HG03159 (cell line): ENCODE measurements at regions not wholly inside any gene's neighbourhood (a gene's known extent, or its start where the extent isn't known, plus 50 kb on each side); places are given as distances from the start of the nearest gene placed in this dataset.
"Not testable (repeated sequence)": the region's sequence is repeated elsewhere in the genome, so short reads cannot be mapped to it uniquely, and the experiment has no call there.

Experiments
- ATAC-seq: cut with Tn5 transposase; IDR thresholded peaks from one replicate; pipeline ENCODE4 v1.9.1; 2021; ENCODE audit warnings: mild to moderate bottlenecking, moderate library complexity; ENCODE audit not compliant: unreplicated experiment

DNA sequence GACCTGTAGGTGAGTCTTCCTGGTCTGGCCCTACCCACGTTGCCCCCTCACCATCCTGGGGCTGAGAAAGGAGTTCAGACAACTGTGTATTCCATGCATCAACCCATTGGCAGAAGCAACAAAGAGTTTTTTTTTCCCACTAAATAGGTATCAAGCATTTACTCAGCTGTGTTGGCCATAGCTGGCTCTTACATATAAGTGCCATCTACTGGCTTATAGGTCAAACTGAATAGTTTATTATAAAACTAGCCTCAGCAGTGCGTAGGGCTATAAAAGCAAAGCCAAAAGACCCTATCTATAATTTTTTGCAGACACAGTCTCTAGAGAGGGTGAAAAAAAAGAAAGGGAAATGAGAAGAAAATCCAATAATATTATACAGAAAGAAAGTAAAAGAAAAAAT is 765.2 kb upstream of the MGAT4C start:
- ATAC-seq: no peak

- ATAC-seq: no peak
Observed at GRCh38 chr12:87020071-87020470, 763.9 kb upstream of the MGAT4C start.

DNA sequence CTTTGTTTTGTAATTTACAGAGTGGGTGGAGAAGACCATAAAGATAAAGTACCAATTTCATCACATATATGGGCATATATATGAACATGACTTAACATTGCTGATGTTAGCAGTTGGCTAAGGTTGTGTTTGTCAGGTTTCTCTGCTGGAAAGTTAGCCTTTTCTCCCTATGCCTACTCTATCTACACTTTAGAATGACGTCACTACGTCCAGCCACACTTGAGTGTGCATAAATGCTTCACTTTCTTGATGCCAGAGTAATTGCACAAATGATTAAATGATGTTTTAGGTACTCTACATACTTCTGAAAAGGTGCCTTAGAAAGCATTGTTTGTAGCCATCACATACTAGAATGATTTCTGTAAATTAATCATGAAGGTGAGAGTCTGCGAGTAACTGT is 759.2 kb upstream of the MGAT4C start:
- ATAC-seq: no peak

DNA sequence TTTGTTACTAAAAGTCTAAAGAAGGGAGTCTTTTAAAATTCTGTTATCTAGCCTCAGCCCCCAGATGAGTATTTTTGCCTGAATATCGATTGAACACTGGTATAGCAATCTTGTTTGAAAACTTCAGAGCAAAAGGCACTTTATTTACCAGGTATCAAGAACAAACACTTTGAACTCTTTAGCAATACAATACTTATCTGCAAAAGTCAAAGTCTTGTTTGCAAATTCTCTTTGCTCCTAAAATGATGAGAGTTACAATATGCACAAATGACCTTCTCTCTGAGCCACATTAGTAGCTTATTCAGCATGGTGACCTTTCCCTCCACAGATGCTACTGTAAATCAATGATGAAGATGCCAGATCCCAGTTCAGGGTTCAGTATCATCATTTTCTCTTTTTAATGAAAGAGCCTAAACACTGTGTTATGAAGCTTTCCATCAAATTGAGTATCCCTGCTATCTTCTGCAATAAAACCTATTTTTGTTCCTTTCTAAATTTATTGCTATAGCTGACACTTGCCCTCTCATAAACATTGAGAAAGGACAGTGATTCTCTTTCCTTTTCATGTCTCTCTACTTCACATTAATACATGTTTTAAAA is 752.7 kb upstream of the MGAT4C start:
- no peak for ATAC-seq

- no peak for ATAC-seq
Observed at GRCh38 chr12:87001102-87001501, 744.9 kb upstream of the MGAT4C start.

GRCh38 chr12:86985298-86985697 is 729.1 kb upstream of the MGAT4C start:
- no peak for ATAC-seq

GRCh38 chr12:86970595-86970994 is 714.4 kb upstream of the MGAT4C start:
- not testable (repeated sequence) for ATAC-seq

DNA sequence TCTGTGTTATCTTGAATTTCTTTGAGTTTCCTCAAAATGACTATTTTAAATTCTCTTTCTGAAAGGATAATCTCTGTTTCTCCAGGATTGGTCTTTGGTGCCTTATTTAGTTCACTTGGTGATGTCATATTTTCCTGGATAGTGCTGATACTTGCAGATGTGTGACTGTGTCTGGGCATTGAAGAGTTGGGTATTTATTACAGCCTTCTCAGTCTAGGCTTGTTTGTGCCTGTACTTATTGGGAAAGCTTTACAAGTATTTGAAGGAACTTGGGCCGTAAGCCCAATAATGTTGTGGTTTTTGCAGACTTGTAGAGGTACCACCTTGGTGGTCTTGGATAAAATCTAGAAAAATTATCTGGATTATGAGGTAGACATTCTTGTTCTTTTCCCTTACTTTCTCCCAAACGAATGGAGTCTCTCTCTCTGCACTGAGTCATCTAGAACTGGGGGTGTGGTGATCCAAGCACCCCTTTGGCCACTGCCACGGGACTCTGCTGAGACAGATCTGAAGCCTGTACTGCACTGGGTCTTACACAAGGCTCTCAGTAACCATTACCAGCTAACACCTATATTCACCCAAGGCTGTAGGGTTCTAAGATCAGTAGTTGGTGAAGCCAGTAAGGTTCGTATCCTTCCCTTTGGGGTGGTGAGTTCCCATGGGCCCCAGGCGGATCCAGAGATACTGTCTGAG is 703.7 kb upstream of the MGAT4C start:
- ATAC-seq: no peak

DNA sequence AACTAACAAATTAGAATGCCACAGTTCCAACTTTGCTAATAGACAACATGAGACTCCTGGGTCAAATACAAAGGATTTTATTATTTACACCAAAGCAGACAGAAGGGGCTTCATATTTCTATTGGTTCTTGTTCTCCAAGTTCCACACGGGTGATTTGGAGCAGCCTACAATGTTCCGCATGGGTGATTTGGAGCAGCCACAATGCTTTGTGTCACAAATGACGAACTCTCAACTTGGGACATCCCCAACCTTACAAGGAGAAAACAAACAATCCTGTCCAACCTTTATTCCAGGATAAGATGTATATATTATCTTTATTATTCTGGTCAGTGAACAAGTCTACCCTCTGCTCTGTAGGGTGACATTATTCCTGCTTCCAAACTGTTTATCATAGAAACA is 694.3 kb upstream of the MGAT4C start:
- no peak for ATAC-seq

GRCh38 chr12:86950043-86950442 is 693.9 kb upstream of the MGAT4C start:
- ATAC-seq: no peak

DNA sequence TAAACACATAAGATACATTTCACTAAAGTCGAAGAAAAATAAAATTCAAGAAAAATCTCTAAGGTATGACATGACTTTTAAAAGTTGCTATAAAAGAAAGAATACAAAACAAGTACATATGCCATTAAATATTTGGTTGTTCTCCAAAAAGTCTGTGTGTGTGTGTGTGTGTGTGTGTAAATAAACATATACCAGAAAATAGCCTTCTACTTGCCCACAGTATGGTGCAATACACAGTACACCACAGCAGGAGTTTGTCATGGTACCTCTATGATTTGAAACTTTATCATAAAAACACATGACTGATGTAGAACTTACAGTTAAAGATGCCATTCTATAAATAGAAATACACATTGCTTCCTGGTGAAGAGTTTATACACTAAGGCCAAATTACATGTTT is 692.7 kb upstream of the MGAT4C start:
- ATAC-seq: no peak

DNA sequence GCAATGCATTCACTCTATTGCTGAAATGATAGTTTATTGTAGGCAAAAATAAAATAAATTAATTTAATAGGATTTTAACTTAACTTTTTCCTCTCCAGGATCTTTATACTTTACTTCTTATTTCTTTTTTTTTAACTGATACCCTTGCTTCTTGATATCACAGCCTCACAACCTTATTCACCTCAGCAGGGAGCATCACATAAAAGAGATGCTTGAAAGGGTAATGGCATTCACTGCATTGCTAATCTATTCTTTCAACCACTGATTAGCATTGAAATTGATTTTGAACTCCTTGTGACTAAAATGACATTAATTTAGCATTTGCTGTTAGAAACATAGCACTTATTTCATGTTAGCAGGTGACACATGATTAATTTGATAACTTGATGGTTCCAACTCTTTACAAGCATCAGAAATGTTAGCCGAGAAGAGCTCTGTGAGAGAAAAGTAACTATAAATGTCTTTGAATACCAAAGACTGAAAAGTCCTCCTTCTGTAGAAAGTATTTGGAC is 689.5 kb upstream of the MGAT4C start:
- ATAC-seq: no peak

DNA sequence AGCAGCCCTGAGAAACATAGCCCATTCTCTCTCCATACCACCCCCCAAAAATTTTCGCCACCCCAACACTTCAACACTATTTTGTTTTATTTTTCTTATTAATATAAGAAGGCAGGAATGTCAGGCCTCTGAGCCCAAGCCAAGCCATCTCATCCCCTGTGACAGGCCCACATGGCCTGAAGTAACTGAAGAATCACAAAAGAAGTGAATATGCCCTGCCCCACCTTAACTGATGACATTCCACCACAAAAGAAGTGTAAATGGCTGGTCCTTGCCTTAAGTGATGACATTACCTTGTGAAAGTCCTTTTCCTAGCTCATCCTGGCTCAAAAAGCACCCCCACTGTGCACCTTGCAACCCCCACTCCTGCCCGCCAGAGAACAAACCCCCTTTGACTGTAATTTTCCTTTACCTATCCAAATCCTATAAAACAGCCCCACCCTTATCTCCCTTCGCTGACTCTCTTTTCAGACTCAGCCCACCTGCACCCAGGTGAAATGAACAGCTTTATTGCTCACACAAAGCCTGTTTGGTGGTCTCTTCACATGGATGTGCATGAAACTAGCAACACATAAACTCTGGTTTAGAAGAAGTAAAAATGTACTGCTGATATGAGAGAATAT is 688.1 kb upstream of the MGAT4C start:
- ATAC-seq: not testable (repeated sequence)

DNA sequence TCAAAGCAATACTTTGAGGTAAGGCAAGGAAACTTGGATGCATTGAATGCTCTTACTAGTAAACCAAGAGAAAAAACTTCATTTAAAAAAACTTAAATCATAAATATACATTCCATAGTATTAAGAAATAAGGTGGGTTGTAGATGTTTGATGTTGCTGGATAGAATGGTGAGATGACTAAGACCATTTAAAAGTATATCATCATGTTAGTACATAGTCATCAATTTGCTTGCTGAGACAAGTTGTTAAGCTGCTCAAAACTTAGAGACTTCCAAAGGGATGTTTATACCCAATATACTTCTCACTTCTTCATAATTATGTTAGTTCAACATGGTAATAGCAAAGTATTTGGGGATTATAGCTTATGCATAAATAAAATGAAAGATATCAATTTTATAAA is 675.5 kb upstream of the MGAT4C start:
- no peak for ATAC-seq

- no peak for ATAC-seq
Observed at GRCh38 chr12:86929962-86930361, 673.8 kb upstream of the MGAT4C start.

DNA sequence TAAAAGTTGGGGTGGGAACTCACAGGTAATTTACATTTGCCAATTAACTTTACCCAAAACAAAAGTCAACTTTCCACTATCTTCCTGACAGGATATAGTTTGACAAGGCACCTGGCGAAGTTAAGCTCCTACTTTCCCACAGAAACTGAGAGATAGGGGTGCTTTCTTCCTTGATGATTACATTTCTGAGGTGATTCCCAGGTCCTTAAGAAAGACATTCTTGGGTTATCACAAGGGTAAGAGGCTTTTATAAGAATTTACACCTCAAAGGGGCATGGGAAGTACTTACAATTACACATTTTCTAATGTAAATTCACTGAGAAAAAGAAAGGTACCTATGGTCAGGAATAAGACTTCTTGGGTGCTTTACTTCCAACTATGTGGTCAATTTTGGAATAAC is 660.9 kb upstream of the MGAT4C start:
- ATAC-seq: no peak

- no peak for ATAC-seq
Observed at GRCh38 chr12:86914721-86915120, 658.5 kb upstream of the MGAT4C start.

- ATAC-seq: no peak
Observed at GRCh38 chr12:86911973-86912372, 655.8 kb upstream of the MGAT4C start.

GRCh38 chr12:86903159-86903558 is 647.0 kb upstream of the MGAT4C start:
- ATAC-seq: no peak

DNA sequence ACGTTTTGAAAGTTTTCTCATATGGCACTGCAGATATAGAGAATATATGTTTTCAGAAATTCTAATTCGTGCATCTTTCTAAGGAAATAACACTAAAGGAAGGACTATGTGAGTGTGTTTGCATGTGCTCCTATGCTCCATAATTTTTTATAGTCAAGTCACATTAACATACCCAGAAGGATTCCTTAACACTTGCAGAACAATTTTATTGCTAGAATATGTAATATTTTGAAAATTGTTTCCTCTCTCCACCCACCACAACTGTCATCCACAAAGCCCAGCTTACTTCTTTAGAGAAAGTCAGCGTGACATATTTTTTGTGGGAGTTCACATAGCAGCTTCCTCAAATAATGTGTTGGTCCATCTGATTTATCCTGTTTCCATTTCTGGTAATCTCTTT is 604.6 kb upstream of the MGAT4C start:
- no peak for ATAC-seq

DNA sequence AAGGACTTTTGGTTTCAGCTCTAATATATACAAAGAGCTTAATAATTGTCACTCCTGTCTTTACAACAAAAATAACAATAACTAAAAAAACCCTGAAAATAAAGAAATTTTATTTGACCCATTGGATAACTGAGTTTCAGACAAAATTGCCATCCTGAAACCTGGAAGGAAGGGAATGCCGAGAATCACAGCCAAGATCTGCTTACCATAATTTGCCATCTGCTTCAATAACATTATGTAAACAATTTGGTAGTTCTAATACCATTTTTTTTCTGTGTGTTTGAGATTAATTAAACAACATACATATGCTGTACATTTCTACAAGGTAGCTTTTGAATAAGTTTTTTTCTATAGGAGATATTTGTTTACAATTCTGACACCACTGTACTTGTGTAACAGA is 596.3 kb upstream of the MGAT4C start:
- no peak for ATAC-seq

- no peak for ATAC-seq
Observed at GRCh38 chr12:86838711-86839110, 582.5 kb upstream of the MGAT4C start.
